Large intestine (tissue), 3 donors: ENCODE measurements at regions not wholly inside any gene's neighbourhood (a gene's known extent, or its start where the extent isn't known, plus 50 kb on each side); places are given as distances from the start of the nearest gene placed in this dataset.
"Not testable (repeated sequence)": the region's sequence is repeated elsewhere in the genome, so short reads cannot be mapped to it uniquely, and the experiment has no call there.

ENCODE experiments used
- DNase-seq, 2 donors: peaks; one replicate each; pipeline versions ENCODE4 v3.0.0 to v3.0.0-alpha.2; 2013
- H3K27ac ChIP-seq: one replicate; pipeline ENCODE4 v1.5.1; 2013; ENCODE audit warnings: low read length
- H3K27me3 ChIP-seq: 2 replicates; pipeline ENCODE4 v1.6.1; 2013; ENCODE audit warnings: low read length; ENCODE audit not compliant: control insufficient read depth, insufficient read depth
- H3K36me3 ChIP-seq: 2 replicates; pipeline ENCODE4 v1.6.1; 2013; ENCODE audit warnings: low read length; ENCODE audit not compliant: control insufficient read depth, insufficient read depth
- H3K4me1 ChIP-seq: one replicate; pipeline ENCODE4 v1.6.1; 2013; ENCODE audit warnings: low read length; ENCODE audit not compliant: control insufficient read depth, insufficient read depth
- H3K4me3 ChIP-seq: one replicate; pipeline ENCODE4 v1.5.1; 2013; ENCODE audit warnings: low read length
- H3K9me3 ChIP-seq: one replicate; pipeline ENCODE4 v1.6.1; 2013; ENCODE audit warnings: mild to moderate bottlenecking, low read depth, low read length, moderate library complexity; ENCODE audit not compliant: control insufficient read depth
- WGBS: methylation state at CpG from one replicate; pipeline ENCODE4 v1.1.5; 2013; ENCODE audit warnings: low lambda C conversion rate; ENCODE audit not compliant: insufficient coverage; 5-methylcytosine and 5-hydroxymethylcytosine counted together

GRCh38 chr3:35254917-35255316 lies 384.4 kb upstream of the ARPP21 start:
- H3K4me1 ChIP-seq: no peaks in the 10 kb centered on the region
- H3K4me3 ChIP-seq: no peak overlapping the region
- H3K27me3 ChIP-seq: no peaks in the 10 kb centered on the region
- H3K36me3 ChIP-seq: no peaks in the 10 kb centered on the region
- H3K27ac ChIP-seq: no peak overlapping the region
- H3K9me3 ChIP-seq: no peaks in the 10 kb centered on the region
- DNase-seq: no peak
- WGBS: 33% methylated on average over 1 of the region's 4 CpGs

DNA sequence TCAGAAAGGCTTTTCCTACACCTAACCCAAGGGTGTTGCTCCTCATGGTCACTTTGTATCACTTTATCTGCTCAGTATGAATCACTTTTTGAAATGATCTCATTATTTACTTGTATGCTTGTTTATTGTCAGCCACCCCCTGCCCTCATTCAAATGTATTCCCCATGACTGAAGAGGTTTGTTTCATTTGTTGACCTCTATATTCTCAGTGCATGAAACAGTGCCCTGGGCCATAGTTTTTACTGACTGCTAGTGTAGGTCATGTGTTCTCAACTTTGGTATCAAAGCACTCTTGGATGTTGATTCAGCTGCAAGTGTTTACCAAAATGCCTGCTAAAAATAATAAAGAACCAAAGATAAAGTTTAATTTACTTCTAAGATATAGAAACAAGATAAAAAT lies 381.7 kb upstream of the ARPP21 start:
- Histone ChIP-seq H3K27ac (no peak overlapping the region), H3K27me3 (no peaks in the 10 kb centered on the region), H3K4me1 (no peaks in the 10 kb centered on the region), H3K9me3 (no peaks in the 10 kb centered on the region), H3K4me3 (no peak overlapping the region), H3K36me3 (no peaks in the 10 kb centered on the region)
- DNase-seq: no peak

GRCh38 chr3:35262406-35262805 lies 376.9 kb upstream of the ARPP21 start:
- no peak overlapping the region for H3K4me3 ChIP-seq
- H3K36me3 ChIP-seq: no peaks in the 10 kb centered on the region
- no peak for DNase-seq
- H3K9me3 ChIP-seq: no peaks in the 10 kb centered on the region
- no peaks in the 10 kb centered on the region for H3K4me1 ChIP-seq
- no peaks in the 10 kb centered on the region for H3K27me3 ChIP-seq
- no peak overlapping the region for H3K27ac ChIP-seq

GRCh38 chr3:35263477-35263876 lies 375.8 kb upstream of the ARPP21 start:
- no peaks in the 10 kb centered on the region for H3K9me3 ChIP-seq
- no peaks in the 10 kb centered on the region for H3K4me1 ChIP-seq
- H3K27ac ChIP-seq: no peak overlapping the region
- H3K4me3 ChIP-seq: no peak overlapping the region
- WGBS: no CpG with 5 or more reads among the region's 1 CpG
- DNase-seq: no peak
- no peaks in the 10 kb centered on the region for H3K27me3 ChIP-seq
- H3K36me3 ChIP-seq: no peaks in the 10 kb centered on the region

GRCh38 chr3:35266065-35266464 lies 373.3 kb upstream of the ARPP21 start:
- 100% methylated on average over 1 of the region's 12 CpGs for WGBS

DNA sequence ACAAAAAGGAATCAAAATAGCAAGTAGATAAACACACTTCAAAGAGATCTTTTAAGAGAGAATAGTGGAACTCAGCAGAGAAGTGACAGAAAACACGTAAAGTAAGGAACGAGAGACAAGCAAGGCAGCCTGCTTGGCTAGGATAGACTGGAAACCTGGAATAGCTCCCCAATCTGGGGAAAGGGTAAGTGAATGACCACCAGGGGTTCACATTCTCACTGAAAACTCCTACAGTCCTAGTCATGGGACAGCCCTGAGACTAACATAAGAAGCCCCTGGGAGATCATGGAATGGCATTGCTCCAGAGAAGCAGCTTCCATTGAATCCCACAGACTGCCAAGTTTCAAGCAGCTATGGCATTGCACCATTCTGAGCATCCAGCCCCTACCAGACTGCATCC lies 363.6 kb upstream of the ARPP21 start:
- no peak overlapping the region for H3K27ac ChIP-seq
- no peaks in the 10 kb centered on the region for H3K27me3 ChIP-seq
- no peaks in the 10 kb centered on the region for H3K36me3 ChIP-seq
- H3K9me3 ChIP-seq: no peaks in the 10 kb centered on the region
- no peaks in the 10 kb centered on the region for H3K4me1 ChIP-seq
- H3K4me3 ChIP-seq: no peak overlapping the region
- 100% methylated on average over 2 of the region's 2 CpGs for WGBS
- DNase-seq: no peak

More at GRCh38 chr3:35266065-35266464, 373.3 kb upstream of the ARPP21 start:
- H3K27me3 ChIP-seq, H3K36me3 ChIP-seq, H3K27ac ChIP-seq, H3K9me3 ChIP-seq, DNase-seq, H3K4me3 ChIP-seq, H3K4me1 ChIP-seq: not testable (repeated sequence)

DNA sequence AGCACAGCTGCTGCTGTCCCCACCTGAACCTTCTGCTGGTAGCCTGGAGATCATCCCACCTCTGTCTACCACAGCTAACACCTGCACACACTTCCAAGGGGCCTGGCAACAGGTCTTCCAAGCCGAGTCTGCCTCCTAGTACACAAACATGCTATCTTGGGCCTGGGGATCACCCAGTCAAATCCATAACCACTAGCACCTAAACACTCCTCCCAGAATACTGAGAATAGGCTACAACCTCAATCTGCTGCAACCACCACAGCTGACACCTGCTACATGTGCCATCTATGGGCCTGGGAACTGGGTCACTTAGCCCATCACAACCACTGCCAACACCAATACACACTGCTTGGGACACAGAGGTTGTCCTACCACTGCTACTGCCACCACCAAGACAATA lies 362.8 kb upstream of the ARPP21 start:
- no peaks in the 10 kb centered on the region for H3K4me1 ChIP-seq
- WGBS: no CpG with 5 or more reads among the region's 1 CpG
- no peaks in the 10 kb centered on the region for H3K36me3 ChIP-seq
- no peaks in the 10 kb centered on the region for H3K27me3 ChIP-seq
- no peak overlapping the region for H3K4me3 ChIP-seq
- H3K9me3 ChIP-seq: no peaks in the 10 kb centered on the region
- no peak overlapping the region for H3K27ac ChIP-seq
- DNase-seq: no peak

GRCh38 chr3:35291471-35292236 lies 347.7 kb upstream of the ARPP21 start:
- Histone ChIP-seq H3K4me1 (no peaks in the 10 kb centered on the region), H3K9me3 (no peaks in the 10 kb centered on the region), H3K4me3 (no peak overlapping the region), H3K36me3 (no peaks in the 10 kb centered on the region), H3K27ac (no peak overlapping the region), H3K27me3 (no peaks in the 10 kb centered on the region)
- WGBS: 76% methylated on average over 3 of the region's 4 CpGs
- DNase-seq: no peak

- Histone ChIP-seq H3K27ac (no peak overlapping the region), H3K9me3 (no peaks in the 10 kb centered on the region), H3K4me3 (no peak overlapping the region), H3K4me1 (no peaks in the 10 kb centered on the region), H3K36me3 (no peaks in the 10 kb centered on the region), H3K27me3 (no peaks in the 10 kb centered on the region)
- WGBS: no CpG with 5 or more reads among the region's 3 CpGs
- DNase-seq: no peak
These were observed 346.8 kb upstream of the ARPP21 start for GRCh38 chr3:35292568-35292967.

- Histone ChIP-seq H3K9me3 (no peaks in the 10 kb centered on the region), H3K27me3 (no peaks in the 10 kb centered on the region), H3K4me1 (no peaks in the 10 kb centered on the region), H3K4me3 (no peak overlapping the region), H3K36me3 (no peaks in the 10 kb centered on the region), H3K27ac (no peak overlapping the region)
- 100% methylated on average over 1 of the region's 2 CpGs for WGBS
- DNase-seq: peak in 1 of 2 donors; percentile 2
These were observed 343.4 kb upstream of the ARPP21 start for GRCh38 chr3:35295906-35296305.

GRCh38 chr3:35296533-35296932 lies 342.8 kb upstream of the ARPP21 start:
- Histone ChIP-seq H3K4me3 (no peak overlapping the region), H3K4me1 (no peaks in the 10 kb centered on the region), H3K27ac (no peak overlapping the region), H3K36me3 (no peaks in the 10 kb centered on the region), H3K9me3 (no peaks in the 10 kb centered on the region), H3K27me3 (no peaks in the 10 kb centered on the region)
- WGBS: no CpG with 5 or more reads among the region's 4 CpGs
- no peak for DNase-seq
